PFSK-1 (cell line): ENCODE measurements at regions not wholly inside any gene's neighbourhood (a gene's known extent, or its start where the extent isn't known, plus 50 kb on each side); places are given as distances from the start of the nearest gene placed in this dataset.

Experiments
- FOXP2 ChIP-seq: optimal IDR thresholded peaks from 2 replicates; pipeline ENCODE3; 2011; ENCODE audit warnings: borderline replicate concordance, control low read depth, inconsistent platforms; ENCODE audit not compliant: insufficient read depth; ENCODE audit errors: extremely low read length, extremely low read depth
- POLR2AphosphoS5 ChIP-seq: IDR thresholded peaks from 2 replicates; pipeline ENCODE4 v1.6.1; 2012; ENCODE audit warnings: low read depth, mild to moderate bottlenecking, control low read depth, low read length, moderate library complexity
- SIN3A ChIP-seq: IDR thresholded peaks from 2 replicates; pipeline ENCODE4 v1.6.1; 2012; ENCODE audit warnings: mild to moderate bottlenecking, low read length, moderate library complexity, borderline replicate concordance; ENCODE audit not compliant: insufficient read depth
- TAF1 ChIP-seq: IDR thresholded peaks from 2 replicates; pipeline ENCODE4 v1.6.1; 2012; ENCODE audit warnings: low read length, control low read depth, borderline replicate concordance; ENCODE audit not compliant: insufficient read depth
- TF ChIP-seq, protein P1 (sequence below), 2 experiments: IDR thresholded peaks; 2 replicates each; pipeline versions ENCODE4 v1.6.1 to v1.8.0; 2011 to 2012; ENCODE audit warnings: low read depth in 2 of 2, low read length in 2 of 2, control low read depth in 1 of 2, inconsistent platforms in 1 of 2, mild to moderate bottlenecking in 1 of 2, moderate library complexity in 1 of 2; ENCODE audit not compliant: insufficient read depth in 1 of 2

DNA sequence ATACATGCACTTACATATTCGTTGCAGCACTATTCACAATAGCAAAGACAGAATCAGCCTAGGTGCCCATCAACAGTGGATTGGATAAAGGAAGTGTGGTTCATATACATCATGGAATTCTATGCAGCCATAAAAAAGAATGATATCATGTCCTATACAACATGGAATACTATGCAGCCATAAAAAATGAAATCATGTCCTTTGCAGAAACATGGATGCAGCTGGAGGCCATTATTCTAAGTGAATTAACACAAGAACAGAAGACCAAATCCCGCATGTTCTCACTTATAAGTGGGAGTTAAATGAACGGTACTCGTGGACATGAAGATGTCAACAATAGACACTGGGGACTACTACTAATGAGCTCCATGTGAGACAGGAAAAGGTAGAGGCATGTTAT, 288.1 kb upstream of the TFPI start:
- no peak for TF ChIP-seq POLR2AphosphoS5
- no peak for TF ChIP-seq SIN3A
- TF ChIP-seq, protein P1, sequence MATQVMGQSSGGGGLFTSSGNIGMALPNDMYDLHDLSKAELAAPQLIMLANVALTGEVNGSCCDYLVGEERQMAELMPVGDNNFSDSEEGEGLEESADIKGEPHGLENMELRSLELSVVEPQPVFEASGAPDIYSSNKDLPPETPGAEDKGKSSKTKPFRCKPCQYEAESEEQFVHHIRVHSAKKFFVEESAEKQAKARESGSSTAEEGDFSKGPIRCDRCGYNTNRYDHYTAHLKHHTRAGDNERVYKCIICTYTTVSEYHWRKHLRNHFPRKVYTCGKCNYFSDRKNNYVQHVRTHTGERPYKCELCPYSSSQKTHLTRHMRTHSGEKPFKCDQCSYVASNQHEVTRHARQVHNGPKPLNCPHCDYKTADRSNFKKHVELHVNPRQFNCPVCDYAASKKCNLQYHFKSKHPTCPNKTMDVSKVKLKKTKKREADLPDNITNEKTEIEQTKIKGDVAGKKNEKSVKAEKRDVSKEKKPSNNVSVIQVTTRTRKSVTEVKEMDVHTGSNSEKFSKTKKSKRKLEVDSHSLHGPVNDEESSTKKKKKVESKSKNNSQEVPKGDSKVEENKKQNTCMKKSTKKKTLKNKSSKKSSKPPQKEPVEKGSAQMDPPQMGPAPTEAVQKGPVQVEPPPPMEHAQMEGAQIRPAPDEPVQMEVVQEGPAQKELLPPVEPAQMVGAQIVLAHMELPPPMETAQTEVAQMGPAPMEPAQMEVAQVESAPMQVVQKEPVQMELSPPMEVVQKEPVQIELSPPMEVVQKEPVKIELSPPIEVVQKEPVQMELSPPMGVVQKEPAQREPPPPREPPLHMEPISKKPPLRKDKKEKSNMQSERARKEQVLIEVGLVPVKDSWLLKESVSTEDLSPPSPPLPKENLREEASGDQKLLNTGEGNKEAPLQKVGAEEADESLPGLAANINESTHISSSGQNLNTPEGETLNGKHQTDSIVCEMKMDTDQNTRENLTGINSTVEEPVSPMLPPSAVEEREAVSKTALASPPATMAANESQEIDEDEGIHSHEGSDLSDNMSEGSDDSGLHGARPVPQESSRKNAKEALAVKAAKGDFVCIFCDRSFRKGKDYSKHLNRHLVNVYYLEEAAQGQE (IDR thresholded peaks at IDR 0.05; ENCODE audit: insufficient read depth in 1 of 2, low read depth in 2 of 2, low read length in 2 of 2), result no peak
- no peak for TF ChIP-seq FOXP2
- no peak for TF ChIP-seq TAF1

DNA sequence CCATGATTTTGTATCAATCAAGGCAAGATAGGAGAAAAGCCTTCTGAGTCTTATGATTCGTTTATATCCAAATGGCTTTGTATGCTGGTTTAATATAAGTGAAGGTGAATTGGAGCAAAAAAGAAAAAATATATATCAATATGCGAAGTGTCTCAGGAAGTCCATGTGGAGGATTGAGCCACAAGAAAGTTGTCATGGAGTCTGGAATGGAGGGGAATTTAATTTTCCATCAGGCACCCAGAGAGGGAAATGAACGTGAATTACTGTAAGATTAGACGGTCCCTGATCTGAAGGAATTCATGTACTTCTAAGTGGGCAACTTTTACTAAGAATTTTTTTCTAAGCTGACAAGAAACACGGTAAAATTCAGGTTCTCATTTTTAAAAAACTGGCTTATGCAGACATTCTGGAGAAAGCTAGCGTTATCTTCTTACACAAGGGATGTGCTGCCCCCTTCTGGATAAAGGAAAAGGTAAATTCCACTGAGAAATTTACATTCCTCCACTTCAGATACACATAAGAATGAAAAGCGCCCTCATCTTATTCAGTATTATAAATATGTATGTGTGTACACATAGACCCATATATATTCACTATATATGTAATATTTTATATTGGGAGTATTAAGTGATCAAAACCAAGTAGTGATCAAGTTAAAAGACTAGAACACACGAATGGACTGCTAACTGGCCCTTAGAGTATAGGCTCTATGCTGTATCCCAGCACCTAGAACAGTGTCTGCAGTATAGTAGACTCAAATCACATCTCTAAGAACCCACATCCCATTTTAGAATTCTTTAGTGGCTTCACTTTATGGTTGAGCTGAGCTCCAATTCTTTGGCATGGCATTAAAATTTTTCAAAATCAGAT, 289.0 kb upstream of the TFPI start:
- TF ChIP-seq, protein P1 (IDR thresholded peaks at IDR 0.05; ENCODE audit: insufficient read depth in 1 of 2, low read depth in 2 of 2, low read length in 2 of 2), result no peak
- TF ChIP-seq TAF1, result no peak
- no peak for TF ChIP-seq SIN3A
- TF ChIP-seq POLR2AphosphoS5, result no peak
- TF ChIP-seq FOXP2, result no peak

DNA sequence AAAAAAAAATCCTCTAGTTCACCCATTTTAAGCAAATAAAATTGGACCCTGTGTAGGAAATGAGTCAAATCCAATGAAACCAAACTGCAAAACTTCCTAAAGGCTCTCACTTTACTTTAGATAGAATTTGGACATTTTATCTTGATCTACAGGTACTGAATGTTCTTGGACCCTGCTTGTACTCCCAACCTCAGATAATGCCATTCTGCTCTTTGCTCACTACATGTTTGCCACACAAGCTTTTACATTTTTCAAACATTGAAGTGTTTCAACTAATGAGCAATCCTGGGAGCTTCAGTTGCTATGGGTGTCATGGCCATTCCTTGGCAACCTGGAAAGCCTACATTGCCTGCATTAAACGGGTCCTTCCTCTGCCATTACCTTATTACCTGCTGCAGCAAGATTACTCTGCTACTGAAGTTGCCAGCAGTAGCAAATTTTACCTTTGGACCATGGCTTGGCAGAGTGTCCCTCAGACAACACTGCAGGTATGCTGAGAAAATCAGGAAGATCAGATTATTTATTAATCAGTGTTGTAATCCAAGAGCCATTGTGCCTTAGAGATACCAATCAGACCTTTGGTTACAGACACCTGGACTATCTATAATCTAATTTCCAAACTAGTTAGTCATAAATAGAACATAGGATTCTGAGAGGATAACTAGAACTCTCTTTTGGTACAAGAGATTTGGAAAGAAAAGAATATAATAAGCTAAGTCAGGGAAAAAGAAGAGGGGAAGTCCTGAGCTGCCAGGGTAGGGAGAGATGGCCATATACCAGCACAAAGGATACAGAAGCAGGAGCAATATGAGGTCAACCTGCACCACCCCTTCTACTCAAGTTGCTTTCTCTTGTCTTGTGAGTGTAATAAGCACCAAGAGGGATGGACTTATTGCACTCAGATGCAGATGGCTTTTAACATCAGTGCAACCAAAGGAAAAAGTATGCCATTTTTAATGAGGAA, 293.3 kb upstream of the TFPI start:
- TF ChIP-seq, protein P1 (IDR thresholded peaks at IDR 0.05; ENCODE audit: insufficient read depth in 1 of 2, low read depth in 2 of 2, low read length in 2 of 2), result no peak
- no peak for TF ChIP-seq POLR2AphosphoS5
- no peak for TF ChIP-seq SIN3A
- no peak for TF ChIP-seq TAF1
- no peak for TF ChIP-seq FOXP2

DNA sequence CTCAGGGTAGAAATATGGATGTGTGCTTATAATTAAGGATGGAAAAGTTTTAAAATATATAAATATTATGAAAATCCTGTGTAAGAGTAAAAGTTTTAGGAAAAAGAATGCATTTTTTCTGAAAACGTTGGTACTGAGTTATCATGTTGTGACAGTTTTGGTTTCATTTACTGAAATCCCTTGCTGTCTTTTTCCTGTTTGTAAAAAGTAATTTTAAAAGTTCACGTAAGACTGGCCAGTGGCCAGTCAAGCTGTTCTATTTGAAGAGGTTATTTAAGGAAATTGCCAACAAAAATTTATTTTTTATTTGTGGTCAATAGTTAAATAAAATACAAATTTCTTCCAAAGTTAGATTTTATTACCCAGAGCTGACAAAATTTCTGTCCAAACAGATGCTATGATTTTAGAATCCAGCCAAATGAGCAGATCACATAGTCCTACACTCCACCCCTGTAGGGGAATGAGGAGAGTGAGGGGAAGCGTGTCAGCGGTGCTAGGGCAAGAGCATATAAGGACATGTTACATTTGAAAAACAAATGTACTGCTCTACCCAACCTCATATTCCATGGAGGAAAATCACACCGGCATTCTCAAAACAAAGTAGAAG, 297.8 kb upstream of the TFPI start:
- no peak for TF ChIP-seq SIN3A
- TF ChIP-seq FOXP2, result no peak
- TF ChIP-seq, protein P1 (IDR thresholded peaks at IDR 0.05; ENCODE audit: insufficient read depth in 1 of 2, low read depth in 2 of 2, low read length in 2 of 2), result no peak
- no peak for TF ChIP-seq TAF1
- no peak for TF ChIP-seq POLR2AphosphoS5
